Right atrium auricular region (tissue), 2 donors: ENCODE measurements at regions not wholly inside any gene's neighbourhood (a gene's known extent, or its start where the extent isn't known, plus 50 kb on each side); places are given as distances from the start of the nearest gene placed in this dataset.

Experiments used
- DNase-seq: peaks from one replicate; pipeline ENCODE4 v3.0.0-alpha.2; 2019; ENCODE audit warnings: low spot score
- H3K27ac ChIP-seq, 2 donors: fragments of 200-600 bp; sonication (generic); 1 replicate in 1 of 2; 2 replicates in 1 of 2; pipeline ENCODE4 v1.5.1; 2016 to 2019
- H3K27me3 ChIP-seq, 2 donors: fragments of 200-600 bp; sonication (generic); one replicate each; pipeline versions ENCODE4 v1.5.1 to v1.6.0; 2017 to 2019
- H3K36me3 ChIP-seq: fragments of 200-600 bp; sonication (generic); one replicate; pipeline ENCODE4 v1.5.1; 2016
- H3K4me1 ChIP-seq, 2 donors: fragments of 200-600 bp; sonication (generic); one replicate each; pipeline versions ENCODE4 v1.5.1 to v1.6.0; 2017 to 2019
- H3K4me3 ChIP-seq, 2 donors: fragments of 200-600 bp; sonication (generic); 1 replicate in 1 of 2; 2 replicates in 1 of 2; pipeline ENCODE4 v1.5.1; 2017 to 2019; ENCODE audit warnings: mild to moderate bottlenecking in 1 of 2, moderate library complexity in 1 of 2
- H3K9me3 ChIP-seq, 2 donors: fragments of 200-600 bp; sonication (generic); one replicate each; pipeline ENCODE4 v1.5.1; 2019
- CTCF ChIP-seq, 2 donors: fragments of 200-600 bp; sonication (generic); IDR thresholded peaks; one replicate each; pipeline ENCODE4 v1.5.1; 2019; ENCODE audit warnings: antibody characterized with exemption in 2 of 2

- TF ChIP-seq CTCF (IDR thresholded peaks at IDR 0.05): no peak
- H3K4me3 ChIP-seq: no peak overlapping the region
- H3K27ac ChIP-seq: no peak overlapping the region
- no peak for DNase-seq
- H3K4me1 ChIP-seq: no peaks in the 10 kb centered on the region
- no peaks in the 10 kb centered on the region for H3K9me3 ChIP-seq
- H3K36me3 ChIP-seq: no peaks in the 10 kb centered on the region
- no peaks in the 10 kb centered on the region for H3K27me3 ChIP-seq
Measured at GRCh38 chr18:30288662-30289414, 753.7 kb downstream of the DSC3 start.

- TF ChIP-seq CTCF (IDR thresholded peaks at IDR 0.05): peak; percentile 31 to 66
- no peak for DNase-seq
Measured at GRCh38 chr18:30280861-30281470, 761.6 kb downstream of the DSC3 start.

GRCh38 chr18:30280186-30280585, 762.4 kb downstream of the DSC3 start:
- no peak overlapping the region for H3K27ac ChIP-seq
- no peaks in the 10 kb centered on the region for H3K9me3 ChIP-seq
- no peaks in the 10 kb centered on the region for H3K4me1 ChIP-seq
- no peak for TF ChIP-seq CTCF (IDR thresholded peaks at IDR 0.05)
- H3K27me3 ChIP-seq: no peaks in the 10 kb centered on the region
- DNase-seq: no peak
- H3K4me3 ChIP-seq: no peak overlapping the region
- H3K36me3 ChIP-seq: no peaks in the 10 kb centered on the region

More at GRCh38 chr18:30280861-30281470, 761.6 kb downstream of the DSC3 start:
- H3K4me3 ChIP-seq: no peak overlapping the region
- H3K9me3 ChIP-seq: no peaks in the 10 kb centered on the region
- no peaks in the 10 kb centered on the region for H3K4me1 ChIP-seq
- no peaks in the 10 kb centered on the region for H3K36me3 ChIP-seq
- no peak overlapping the region for H3K27ac ChIP-seq
- no peaks in the 10 kb centered on the region for H3K27me3 ChIP-seq

GRCh38 chr18:30277676-30278075, 764.9 kb downstream of the DSC3 start:
- DNase-seq: no peak
- Histone ChIP-seq H3K27me3 (no peaks in the 10 kb centered on the region), H3K4me3 (no peak overlapping the region), H3K36me3 (no peaks in the 10 kb centered on the region), H3K27ac (no peak overlapping the region), H3K9me3 (no peaks in the 10 kb centered on the region), H3K4me1 (no peaks in the 10 kb centered on the region)
- TF ChIP-seq CTCF (IDR thresholded peaks at IDR 0.05): no peak

- no peaks in the 10 kb centered on the region for H3K9me3 ChIP-seq
- TF ChIP-seq CTCF (IDR thresholded peaks at IDR 0.05): no peak
- H3K36me3 ChIP-seq: no peaks in the 10 kb centered on the region
- H3K27me3 ChIP-seq: no peaks in the 10 kb centered on the region
- H3K27ac ChIP-seq: no peak overlapping the region
- DNase-seq: no peak
- H3K4me1 ChIP-seq: no peaks in the 10 kb centered on the region
- no peak overlapping the region for H3K4me3 ChIP-seq
Measured at GRCh38 chr18:30271716-30272115, 770.8 kb downstream of the DSC3 start.
